ENCODE measurements at regions not wholly inside any gene's neighbourhood (a gene's known extent, or its start where the extent isn't known, plus 50 kb on each side); places are given as distances from the start of the nearest gene placed in this dataset.

DNA sequence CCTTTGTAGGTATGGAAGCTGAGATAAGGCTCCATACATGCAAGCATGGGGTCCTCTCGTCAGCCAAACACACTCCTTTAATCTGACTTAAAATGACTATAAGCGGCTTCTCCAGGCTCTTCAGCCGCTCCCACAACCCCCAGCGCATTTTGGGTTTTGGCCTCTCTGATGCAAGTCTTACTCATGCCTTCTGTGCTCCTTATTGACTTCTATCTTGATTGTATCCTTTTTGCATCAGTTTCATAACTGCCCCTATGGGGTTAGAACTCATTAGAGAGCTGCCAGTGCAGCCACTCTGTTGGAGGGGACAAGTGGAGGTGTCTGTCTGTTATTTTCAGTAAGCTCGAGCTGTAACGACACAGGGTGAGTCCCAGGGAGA, 70.1 kb upstream of the TAB2 start:
- TF ChIP-seq, protein P1, sequence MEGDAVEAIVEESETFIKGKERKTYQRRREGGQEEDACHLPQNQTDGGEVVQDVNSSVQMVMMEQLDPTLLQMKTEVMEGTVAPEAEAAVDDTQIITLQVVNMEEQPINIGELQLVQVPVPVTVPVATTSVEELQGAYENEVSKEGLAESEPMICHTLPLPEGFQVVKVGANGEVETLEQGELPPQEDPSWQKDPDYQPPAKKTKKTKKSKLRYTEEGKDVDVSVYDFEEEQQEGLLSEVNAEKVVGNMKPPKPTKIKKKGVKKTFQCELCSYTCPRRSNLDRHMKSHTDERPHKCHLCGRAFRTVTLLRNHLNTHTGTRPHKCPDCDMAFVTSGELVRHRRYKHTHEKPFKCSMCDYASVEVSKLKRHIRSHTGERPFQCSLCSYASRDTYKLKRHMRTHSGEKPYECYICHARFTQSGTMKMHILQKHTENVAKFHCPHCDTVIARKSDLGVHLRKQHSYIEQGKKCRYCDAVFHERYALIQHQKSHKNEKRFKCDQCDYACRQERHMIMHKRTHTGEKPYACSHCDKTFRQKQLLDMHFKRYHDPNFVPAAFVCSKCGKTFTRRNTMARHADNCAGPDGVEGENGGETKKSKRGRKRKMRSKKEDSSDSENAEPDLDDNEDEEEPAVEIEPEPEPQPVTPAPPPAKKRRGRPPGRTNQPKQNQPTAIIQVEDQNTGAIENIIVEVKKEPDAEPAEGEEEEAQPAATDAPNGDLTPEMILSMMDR (IDR thresholded peaks at IDR 0.05; ENCODE audit: insufficient read depth, low read depth, low read length), result no peak
- TF ChIP-seq EZH2 (IDR thresholded peaks at IDR 0.05; ENCODE audit: insufficient read depth, low read length), result no peak

Measured in astrocyte (in vitro differentiated cells and primary cell).